GM21529 (cell line): ENCODE measurements at regions not wholly inside any gene's neighbourhood (a gene's known extent, or its start where the extent isn't known, plus 50 kb on each side); places are given as distances from the start of the nearest gene placed in this dataset.
"Not testable (repeated sequence)": the region's sequence is repeated elsewhere in the genome, so short reads cannot be mapped to it uniquely, and the experiment has no call there.

ENCODE experiments used
- ATAC-seq: cut with Tn5 transposase; IDR thresholded peaks from one replicate; pipeline ENCODE4 v1.9.1; 2021; ENCODE audit not compliant: unreplicated experiment

- ATAC-seq, result no peak
Observed at GRCh38 chr7:11221984-11222383, 248.3 kb downstream of the PHF14 start.

DNA sequence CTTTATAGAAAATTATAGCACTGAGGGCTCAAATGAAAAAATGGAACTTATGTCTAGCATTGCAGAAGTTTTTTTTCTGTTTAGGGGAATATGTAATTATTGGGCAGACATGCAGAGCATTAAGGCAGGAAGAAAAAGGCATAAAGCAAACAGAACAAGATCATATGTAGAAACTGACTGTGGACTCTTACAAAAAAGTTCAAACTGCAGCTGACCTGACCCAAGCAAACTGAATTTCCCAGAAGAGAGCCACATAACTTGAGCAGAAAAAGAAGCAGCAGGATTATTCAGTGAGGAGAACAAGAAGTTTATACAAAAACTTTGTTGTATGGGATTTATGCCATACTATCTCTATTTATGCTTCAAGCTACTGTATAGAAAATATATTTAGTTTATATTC, 250.9 kb downstream of the PHF14 start:
- ATAC-seq, result no peak

DNA sequence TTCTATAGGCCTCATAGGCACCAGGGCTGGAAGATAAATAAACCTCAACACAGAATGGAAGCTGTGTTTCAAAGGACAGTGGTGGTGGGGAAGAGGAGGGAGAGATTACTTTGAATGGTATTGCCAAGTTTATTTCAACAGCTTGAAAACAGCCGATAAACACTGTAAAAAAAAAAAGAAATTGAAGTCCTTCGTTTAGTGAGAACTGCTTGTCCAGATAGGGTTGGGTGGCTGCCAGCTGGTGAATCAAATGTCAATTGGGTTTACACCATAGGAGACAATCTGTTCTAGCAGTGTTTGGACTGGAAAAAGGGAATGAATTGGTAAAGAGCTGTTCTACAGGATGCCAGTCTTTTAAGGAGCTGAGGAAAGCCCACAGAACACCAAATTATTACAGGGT, 254.8 kb downstream of the PHF14 start:
- no peak for ATAC-seq

DNA sequence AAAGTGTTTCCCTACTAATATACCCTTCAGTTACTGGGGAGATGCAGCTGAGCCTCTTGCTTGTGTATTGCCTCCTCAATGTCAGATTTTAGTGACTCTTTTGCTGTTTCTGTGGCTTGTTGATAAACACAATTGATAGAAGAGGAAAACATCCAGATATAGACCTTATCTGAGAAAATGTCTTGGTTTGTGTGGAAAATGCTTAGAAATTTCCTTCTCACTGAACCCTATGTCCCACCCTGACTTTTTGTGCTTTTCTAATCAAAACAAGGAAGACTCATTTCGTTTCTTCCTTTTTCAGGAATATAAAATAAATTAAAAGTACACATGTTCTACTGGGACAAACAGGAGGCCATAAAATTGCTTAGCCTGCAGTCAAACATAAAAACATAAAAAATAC, 257.5 kb downstream of the PHF14 start:
- no peak for ATAC-seq

GRCh38 chr7:11232462-11232861, 258.8 kb downstream of the PHF14 start:
- no peak for ATAC-seq

DNA sequence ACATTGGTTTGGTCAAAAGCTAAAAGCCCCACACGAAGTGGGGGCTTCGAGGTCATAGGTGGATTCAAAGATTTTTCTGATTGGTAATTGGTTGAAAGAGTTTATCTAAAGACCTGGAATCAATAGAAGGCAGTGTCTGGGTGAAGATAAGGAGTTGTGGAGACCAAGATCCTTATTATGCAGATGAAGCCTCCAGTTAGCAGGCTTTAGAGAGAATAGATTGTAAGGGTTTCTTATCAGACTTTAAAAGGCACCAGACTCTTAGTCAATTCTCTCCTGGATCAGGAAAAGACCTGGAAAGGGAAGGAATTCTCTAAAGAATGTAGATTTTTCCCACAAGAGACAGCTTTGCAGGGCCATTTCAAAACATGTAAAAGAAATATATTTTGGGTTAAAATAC, 260.2 kb downstream of the PHF14 start:
- ATAC-seq, result no peak

GRCh38 chr7:11235491-11235890, 261.8 kb downstream of the PHF14 start:
- ATAC-seq, result no peak

- ATAC-seq, result no peak
Observed at GRCh38 chr7:11236680-11237079, 263.0 kb downstream of the PHF14 start.

- no peak for ATAC-seq
Observed at GRCh38 chr7:11237742-11238141, 264.1 kb downstream of the PHF14 start.

DNA sequence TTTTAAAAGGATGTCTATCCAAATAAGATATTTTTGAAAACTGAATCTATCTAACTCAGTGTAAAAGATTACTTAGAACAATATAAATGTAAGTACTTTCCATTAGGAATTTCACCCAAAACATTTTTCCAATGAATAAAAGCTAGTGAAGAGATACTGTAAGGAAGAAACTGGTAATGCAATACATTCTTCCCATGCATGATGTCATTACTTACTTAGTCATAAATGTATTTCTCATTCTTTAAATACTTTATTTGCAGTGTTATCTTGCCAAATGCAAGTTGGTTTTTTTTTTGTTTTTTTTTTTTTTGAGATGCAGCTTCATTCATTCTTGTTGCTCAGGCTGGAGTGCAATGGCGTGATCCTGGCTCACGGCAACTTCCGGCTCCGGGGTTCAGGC, 265.6 kb downstream of the PHF14 start:
- ATAC-seq, result no peak

GRCh38 chr7:11243739-11244138, 270.1 kb downstream of the PHF14 start:
- no peak for ATAC-seq

- no peak for ATAC-seq
Observed at GRCh38 chr7:11244149-11244548, 270.5 kb downstream of the PHF14 start.

GRCh38 chr7:11247545-11247944, 273.9 kb downstream of the PHF14 start:
- ATAC-seq, result no peak

DNA sequence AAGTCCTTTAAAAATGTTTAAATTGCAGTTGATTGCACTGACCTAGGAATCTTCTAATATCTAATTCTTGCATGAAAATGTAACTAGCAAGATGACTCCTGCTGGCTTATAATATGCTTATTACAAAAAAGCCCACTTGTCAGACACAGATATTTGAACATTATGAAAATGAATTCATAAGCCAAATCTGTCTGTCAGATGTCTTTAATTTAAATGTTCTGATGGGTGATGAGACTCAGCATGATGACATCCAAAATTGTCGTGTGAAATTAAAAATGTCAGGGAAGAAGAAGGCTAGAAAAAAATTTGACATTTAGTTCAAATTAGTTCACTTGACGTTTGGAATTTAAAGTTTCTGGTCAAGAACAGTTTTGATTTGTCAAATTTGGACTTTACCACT, 277.8 kb downstream of the PHF14 start:
- no peak for ATAC-seq

GRCh38 chr7:11252011-11252607, 278.4 kb downstream of the PHF14 start:
- ATAC-seq, result no peak

GRCh38 chr7:11252705-11253272, 279.1 kb downstream of the PHF14 start:
- ATAC-seq, result no peak

- ATAC-seq, result no peak
Observed at GRCh38 chr7:11256501-11256900, 282.8 kb downstream of the PHF14 start.

- no peak for ATAC-seq
Observed at GRCh38 chr7:11261470-11261869, 287.8 kb downstream of the PHF14 start.

DNA sequence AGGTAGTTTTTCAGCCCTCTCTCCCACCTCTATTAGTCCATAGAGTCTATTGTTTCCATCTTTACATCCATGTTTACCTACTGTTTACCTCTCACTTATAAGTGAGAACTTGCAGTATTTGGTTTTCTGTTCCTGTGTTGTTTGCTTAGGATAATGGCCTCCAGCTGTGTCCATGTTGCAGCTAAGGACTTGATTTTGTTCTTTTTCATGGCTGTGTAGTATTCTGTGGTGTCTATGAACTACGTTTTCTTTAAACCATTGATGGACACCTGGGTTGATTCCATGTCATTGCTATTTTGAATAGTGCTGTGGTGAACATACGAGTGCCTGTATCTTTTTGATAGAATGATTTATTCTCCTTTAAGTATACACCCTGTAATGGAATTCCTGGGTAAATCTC, 292.4 kb downstream of the PHF14 start:
- ATAC-seq, result no peak

- no peak for ATAC-seq
Observed at GRCh38 chr7:11272352-11272751, 298.7 kb downstream of the PHF14 start.

GRCh38 chr7:11274074-11274473, 300.4 kb downstream of the PHF14 start:
- no peak for ATAC-seq

DNA sequence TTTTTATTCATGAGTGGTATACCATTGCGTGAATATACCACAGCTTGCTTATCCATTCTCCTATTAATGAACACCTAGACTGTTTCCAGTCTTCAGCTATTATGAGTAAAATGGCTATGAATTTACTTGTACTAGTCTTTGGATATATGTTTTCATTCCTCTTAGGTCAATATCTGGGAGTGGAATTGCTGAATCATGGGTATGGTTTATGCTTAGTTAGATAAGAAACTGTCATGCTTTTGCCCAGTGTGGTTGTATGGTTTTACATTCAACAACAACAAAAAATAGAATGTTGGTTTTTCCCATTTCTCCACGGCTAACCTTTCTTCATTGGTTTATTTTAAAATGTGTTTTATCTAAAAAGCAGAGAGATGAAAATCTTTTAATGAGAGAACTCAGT, 308.3 kb downstream of the PHF14 start:
- no peak for ATAC-seq

GRCh38 chr7:11283584-11283983, 309.9 kb downstream of the PHF14 start:
- not testable (repeated sequence) for ATAC-seq
